H9 (cell line): ENCODE measurements at regions not wholly inside any gene's neighbourhood (a gene's known extent, or its start where the extent isn't known, plus 50 kb on each side); places are given as distances from the start of the nearest gene placed in this dataset.

Source experiments
- DNase-seq: peaks from one replicate; pipeline ENCODE4 v3.0.0-alpha.2; 2017
- H2AFZ ChIP-seq: one replicate; pipeline ENCODE4 v1.6.1; 2013; ENCODE audit warnings: mild to moderate bottlenecking, low read length, control low read depth, moderate library complexity
- H2AK5ac ChIP-seq: 2 replicates; pipeline ENCODE4 v1.6.1; 2013; ENCODE audit warnings: low read length, control low read depth, mixed read lengths; ENCODE audit not compliant: insufficient read length
- H2BK120ac ChIP-seq: one replicate; pipeline ENCODE4 v1.6.1; 2013; ENCODE audit warnings: low read depth, mild to moderate bottlenecking, low read length, control low read depth, inconsistent platforms; ENCODE audit not compliant: poor library complexity, severe bottlenecking
- H2BK12ac ChIP-seq: 2 replicates; pipeline ENCODE4 v1.6.1; 2013; ENCODE audit warnings: low read length, control low read depth, mixed read lengths, low read depth; ENCODE audit not compliant: insufficient read length
- H2BK15ac ChIP-seq: 2 replicates; pipeline ENCODE4 v1.6.1; 2013; ENCODE audit warnings: low read depth, low read length, control low read depth
- H2BK20ac ChIP-seq: one replicate; pipeline ENCODE4 v1.6.1; 2013; ENCODE audit warnings: low read depth, mild to moderate bottlenecking, low read length, control low read depth, inconsistent platforms; ENCODE audit not compliant: poor library complexity, severe bottlenecking
- H2BK5ac ChIP-seq: 2 replicates; pipeline ENCODE4 v1.6.1; 2013; ENCODE audit warnings: low read length, control low read depth, mixed read lengths; ENCODE audit not compliant: insufficient read length
- H3K14ac ChIP-seq: 2 replicates; pipeline ENCODE4 v1.6.1; 2013; ENCODE audit warnings: low read length, control low read depth; ENCODE audit not compliant: insufficient read depth
- H3K18ac ChIP-seq: 2 replicates; pipeline ENCODE4 v1.6.1; 2013; ENCODE audit warnings: low read depth, mild to moderate bottlenecking, mixed read lengths, low read length, control low read depth; ENCODE audit not compliant: insufficient read length
- H3K23ac ChIP-seq: 2 replicates; pipeline ENCODE4 v1.6.1; 2013; ENCODE audit warnings: low read length, control low read depth, mixed read lengths, low read depth; ENCODE audit not compliant: insufficient read length
- H3K23me2 ChIP-seq: 2 replicates; pipeline ENCODE4 v1.6.1; 2013; ENCODE audit warnings: low read depth, mild to moderate bottlenecking, mixed read lengths, low read length, control low read depth; ENCODE audit not compliant: insufficient read length, poor library complexity, severe bottlenecking
- H3K27ac ChIP-seq: 2 replicates; pipeline ENCODE4 v1.5.1; 2013; ENCODE audit warnings: low read length, control low read depth, mixed read lengths, low read depth; ENCODE audit not compliant: insufficient read length
- H3K27me3 ChIP-seq: 2 replicates; pipeline ENCODE4 v1.6.1; 2013; ENCODE audit warnings: low read length, control low read depth, inconsistent platforms; ENCODE audit not compliant: insufficient read depth
- H3K4ac ChIP-seq: 2 replicates; pipeline ENCODE4 v1.6.1; 2013; ENCODE audit warnings: low read depth, mild to moderate bottlenecking, control low read depth, inconsistent platforms, low read length, moderate library complexity
- H3K4me1 ChIP-seq: 2 replicates; pipeline ENCODE4 v1.6.1; 2013; ENCODE audit warnings: low read length, control low read depth, inconsistent platforms; ENCODE audit not compliant: insufficient read depth
- H3K4me2 ChIP-seq: 2 replicates; pipeline ENCODE4 v1.6.1; 2013; ENCODE audit warnings: low read length, control low read depth, mixed read lengths; ENCODE audit not compliant: insufficient read length, insufficient read depth
- H3K56ac ChIP-seq: 2 replicates; pipeline ENCODE4 v1.6.1; 2013; ENCODE audit warnings: low read depth, mild to moderate bottlenecking, mixed read lengths, low read length, control low read depth; ENCODE audit not compliant: insufficient read length
- H3K79me1 ChIP-seq: 2 replicates; pipeline ENCODE4 v1.6.1; 2013; ENCODE audit warnings: low read depth, mild to moderate bottlenecking, moderate library complexity, low read length, control low read depth, inconsistent platforms; ENCODE audit not compliant: insufficient read depth, poor library complexity, severe bottlenecking
- H3K79me2 ChIP-seq: 2 replicates; pipeline ENCODE4 v1.6.1; 2013; ENCODE audit warnings: low read length, control low read depth, inconsistent platforms; ENCODE audit not compliant: insufficient read depth
- H3K9ac ChIP-seq: 2 replicates; pipeline ENCODE4 v1.6.1; 2013; ENCODE audit warnings: low read length, control low read depth, mixed read lengths; ENCODE audit not compliant: insufficient read length; ENCODE audit errors: extremely low read depth
- H3K9me3 ChIP-seq: one replicate; pipeline ENCODE4 v1.6.1; 2013; ENCODE audit warnings: low read depth, low read length, inconsistent platforms; ENCODE audit not compliant: control insufficient read depth
- H3T11ph ChIP-seq: one replicate; pipeline ENCODE4 v1.6.1; 2013; ENCODE audit warnings: mild to moderate bottlenecking, low read length, control low read depth, inconsistent platforms
- H4K20me1 ChIP-seq: one replicate; pipeline ENCODE4 v1.6.1; 2013; ENCODE audit not compliant: control insufficient read depth, insufficient read length, insufficient read depth
- H4K5ac ChIP-seq: 2 replicates; pipeline ENCODE4 v1.6.1; 2013; ENCODE audit warnings: low read depth, mild to moderate bottlenecking, mixed read lengths, low read length, control low read depth; ENCODE audit not compliant: insufficient read length
- H4K8ac ChIP-seq: replicated peaks from 2 replicates; pipeline ENCODE4 v1.6.1; 2013; ENCODE audit warnings: low read length, control low read depth, mixed read lengths, low read depth; ENCODE audit not compliant: insufficient read length
- H4K91ac ChIP-seq: 2 replicates; pipeline ENCODE4 v1.6.1; 2013; ENCODE audit warnings: low read depth, mild to moderate bottlenecking, moderate library complexity, mixed read lengths, low read length, control low read depth; ENCODE audit not compliant: insufficient read length
- H3K27ac Mint-ChIP-seq, 3 experiments: 2 replicates in 2 of 3; 3 replicates in 1 of 3; pipeline ENCODE4 v1.8.0; 2020 to 2021; ENCODE audit warnings: mixed read lengths in 3 of 3, mild to moderate bottlenecking in 1 of 3, moderate library complexity in 1 of 3
- H3K27me3 Mint-ChIP-seq: 2 replicates; pipeline ENCODE4 v1.8.0; 2021; ENCODE audit warnings: low read depth, mild to moderate bottlenecking, moderate library complexity, mixed read lengths
- H3K36me3 Mint-ChIP-seq, 3 experiments: 2 replicates in 2 of 3; 3 replicates in 1 of 3; pipeline ENCODE4 v1.8.0; 2020 to 2021; ENCODE audit warnings: low read depth in 3 of 3, mixed read lengths in 3 of 3; ENCODE audit not compliant: insufficient read depth in 1 of 3
- H3K4me1 Mint-ChIP-seq, 2 experiments: 2 replicates each; pipeline ENCODE4 v1.8.0; 2020; ENCODE audit warnings: mixed read lengths in 2 of 2
- H3K4me3 Mint-ChIP-seq, 2 experiments: 2 replicates in 1 of 2; 3 replicates in 1 of 2; pipeline ENCODE4 v1.8.0; 2020 to 2021; ENCODE audit warnings: mild to moderate bottlenecking in 2 of 2, mixed read lengths in 2 of 2, moderate library complexity in 1 of 2
- H3K9me3 Mint-ChIP-seq, 2 experiments: 2 replicates in 1 of 2; 3 replicates in 1 of 2; pipeline ENCODE4 v1.8.0; 2020; ENCODE audit warnings: mild to moderate bottlenecking in 2 of 2, mixed read lengths in 2 of 2, moderate library complexity in 1 of 2
- CTCF ChIP-seq: fragments of 200-600 bp; sonication (generic); conservative IDR thresholded peaks from 3 replicates; pipeline ENCODE4 v1.8.0; 2021; ENCODE audit warnings: antibody characterized with exemption, mild to moderate bottlenecking
- WGBS: extraction: QIAGEN DNeasy Blood & Tissue Kit; methylation state at CpG from one replicate; pipeline ENCODE4 v1.1.7; 2013; ENCODE audit warnings: missing lambda C conversion rate, low lambda C conversion rate, mixed read lengths; ENCODE audit not compliant: insufficient read length; ENCODE audit errors: extremely low coverage; 5-methylcytosine and 5-hydroxymethylcytosine counted together

- no peak overlapping the region for H3K4me3 Mint-ChIP-seq
These were observed 614.0 kb downstream of the STIM2 start for GRCh38 chr4:27474691-27475090.

More at GRCh38 chr4:27474691-27475090, 614.0 kb downstream of the STIM2 start:
- Histone ChIP-seq H2AFZ (no peak overlapping the region), H4K8ac (no peak overlapping the region), H3K56ac (no peak overlapping the region), H4K5ac (no peak overlapping the region), H3K79me2 (no peaks in the 10 kb centered on the region), H3K14ac (no peak overlapping the region), H3K27ac (no peak overlapping the region), H2BK12ac (no peak overlapping the region), H4K20me1 (no peaks in the 10 kb centered on the region), H3K23me2 (no peaks in the 10 kb centered on the region), H3K79me1 (no peaks in the 10 kb centered on the region), H3K18ac (no peak overlapping the region), H3K27me3 (no peaks in the 10 kb centered on the region), H3K4ac (no peak overlapping the region), H4K91ac (no peak overlapping the region), H2BK5ac (no peak overlapping the region), H3K9ac (no peak overlapping the region), H2BK120ac (no peak overlapping the region), H3K23ac (no peak overlapping the region), H3T11ph (no peak overlapping the region), H3K4me1 (peaks cover 2% of the 10 kb centered on the region; the same call in 1 of the 2 replicates), H2BK20ac (no peak overlapping the region), H2BK15ac (no peak overlapping the region), H3K9me3 (no peaks in the 10 kb centered on the region), H2AK5ac (no peak overlapping the region), H3K4me2 (no peak overlapping the region)
- no peak for DNase-seq
- Mint-ChIP-seq H3K36me3 (no peaks in the 10 kb centered on the region; a peak in 1 of 7 replicates), H3K27me3 (no peaks in the 10 kb centered on the region), H3K27ac (no peak overlapping the region), H3K9me3 (no peaks in the 10 kb centered on the region), H3K4me1 (peaks cover 7 to 8% of the 10 kb centered on the region in 2 experiments; a peak in 3 of 4 replicates)
- WGBS, result no CpG with 5 or more reads among the region's 1 CpG
- TF ChIP-seq CTCF, result no peak
